Parathyroid adenoma (tissue), 2 donors: ENCODE measurements at regions not wholly inside any gene's neighbourhood (a gene's known extent, or its start where the extent isn't known, plus 50 kb on each side); places are given as distances from the start of the nearest gene placed in this dataset.

Experiments used
- H2AFZ ChIP-seq: fragments of 300-600 bp; sonication (generic); one replicate; pipeline ENCODE4 v1.7.0; 2017; ENCODE audit warnings: antibody characterized with exemption, mild to moderate bottlenecking
- H3K27ac ChIP-seq: fragments of 300-600 bp; sonication (generic); one replicate; pipeline ENCODE4 v1.7.0; 2017
- H3K27me3 ChIP-seq: fragments of 300-600 bp; sonication (generic); one replicate; pipeline ENCODE4 v1.7.0; 2017; ENCODE audit warnings: low read length; ENCODE audit not compliant: control insufficient read depth, insufficient read depth
- H3K36me3 ChIP-seq: fragments of 300-600 bp; sonication (generic); one replicate; pipeline ENCODE4 v1.7.0; 2017; ENCODE audit warnings: low read length; ENCODE audit not compliant: control insufficient read depth, insufficient read depth
- H3K4me1 ChIP-seq: fragments of 300-600 bp; sonication (generic); one replicate; pipeline ENCODE4 v1.7.0; 2017; ENCODE audit warnings: control low read depth
- H3K4me2 ChIP-seq: fragments of 300-600 bp; sonication (generic); one replicate; pipeline ENCODE4 v1.7.0; 2017; ENCODE audit warnings: low read length
- H3K4me3 ChIP-seq: fragments of 300-600 bp; sonication (generic); one replicate; pipeline ENCODE4 v1.7.0; 2017; ENCODE audit warnings: low read depth, low read length
- H3K79me2 ChIP-seq: fragments of 300-600 bp; sonication (generic); one replicate; pipeline ENCODE4 v1.7.0; 2017; ENCODE audit warnings: control low read depth
- H3K9ac ChIP-seq: fragments of 300-600 bp; sonication (generic); one replicate; pipeline ENCODE4 v1.7.0; 2017; ENCODE audit warnings: mild to moderate bottlenecking
- H3K9me3 ChIP-seq: fragments of 300-600 bp; sonication (generic); one replicate; pipeline ENCODE4 v1.7.0; 2017; ENCODE audit warnings: low read length; ENCODE audit not compliant: control insufficient read depth
- CTCF ChIP-seq: fragments of 300-600 bp; sonication (generic); IDR thresholded peaks from one replicate; pipeline ENCODE4 v1.7.0; 2017; ENCODE audit warnings: antibody characterized with exemption, mild to moderate bottlenecking
- donor health status: primary hyperparathyroidism.

GRCh38 chr2:34851804-34852203, 1252.7 kb upstream of the FAM98A start:
- Histone ChIP-seq H2AFZ (no peak overlapping the region), H3K4me3 (no peak overlapping the region), H3K27me3 (no peaks in the 10 kb centered on the region), H3K27ac (no peak overlapping the region), H3K9me3 (no peaks in the 10 kb centered on the region), H3K9ac (no peak overlapping the region), H3K79me2 (no peaks in the 10 kb centered on the region), H3K4me2 (no peak overlapping the region), H3K4me1 (no peaks in the 10 kb centered on the region), H3K36me3 (no peaks in the 10 kb centered on the region)
- TF ChIP-seq CTCF, result no peak

GRCh38 chr2:34849827-34850226, 1250.7 kb upstream of the FAM98A start:
- Histone ChIP-seq H3K9me3 (no peaks in the 10 kb centered on the region), H2AFZ (no peak overlapping the region), H3K27ac (no peak overlapping the region), H3K27me3 (no peaks in the 10 kb centered on the region), H3K4me2 (no peak overlapping the region), H3K4me1 (no peaks in the 10 kb centered on the region), H3K36me3 (no peaks in the 10 kb centered on the region), H3K79me2 (no peaks in the 10 kb centered on the region), H3K9ac (no peak overlapping the region), H3K4me3 (no peak overlapping the region)
- no peak for TF ChIP-seq CTCF

GRCh38 chr2:34848691-34849090, 1249.6 kb upstream of the FAM98A start:
- Histone ChIP-seq H3K79me2 (no peaks in the 10 kb centered on the region), H3K4me1 (no peaks in the 10 kb centered on the region), H3K27ac (no peak overlapping the region), H2AFZ (no peak overlapping the region), H3K9me3 (no peaks in the 10 kb centered on the region), H3K4me3 (no peak overlapping the region), H3K4me2 (no peak overlapping the region), H3K36me3 (no peaks in the 10 kb centered on the region), H3K9ac (no peak overlapping the region), H3K27me3 (no peaks in the 10 kb centered on the region)
- no peak for TF ChIP-seq CTCF

- Histone ChIP-seq H3K27ac (no peak overlapping the region), H3K79me2 (no peaks in the 10 kb centered on the region), H2AFZ (no peak overlapping the region), H3K4me2 (no peak overlapping the region), H3K4me3 (no peak overlapping the region), H3K4me1 (no peaks in the 10 kb centered on the region), H3K27me3 (no peaks in the 10 kb centered on the region), H3K9me3 (no peaks in the 10 kb centered on the region), H3K9ac (no peak overlapping the region), H3K36me3 (no peaks in the 10 kb centered on the region)
- TF ChIP-seq CTCF, result no peak
Measured at GRCh38 chr2:34848132-34848531, 1249.0 kb upstream of the FAM98A start.

- H3K36me3 ChIP-seq, result no peaks in the 10 kb centered on the region
- no peak overlapping the region for H3K4me2 ChIP-seq
- no peaks in the 10 kb centered on the region for H3K9me3 ChIP-seq
- H3K4me1 ChIP-seq, result no peaks in the 10 kb centered on the region
- no peak overlapping the region for H3K9ac ChIP-seq
- no peak overlapping the region for H3K4me3 ChIP-seq
- H3K27ac ChIP-seq, result no peak overlapping the region
- H2AFZ ChIP-seq, result no peak overlapping the region
- no peaks in the 10 kb centered on the region for H3K27me3 ChIP-seq
- TF ChIP-seq CTCF, result no peak
- no peaks in the 10 kb centered on the region for H3K79me2 ChIP-seq
Measured at GRCh38 chr2:34844629-34845028, 1245.5 kb upstream of the FAM98A start.
